Smooth muscle cell (in vitro differentiated cells): ENCODE measurements at regions not wholly inside any gene's neighbourhood (a gene's known extent, or its start where the extent isn't known, plus 50 kb on each side); places are given as distances from the start of the nearest gene placed in this dataset.

Experiments used
- DNase-seq: peaks from one replicate; lab custom pipeline; 2025; ENCODE audit not compliant: unreplicated experiment; lab: John Stamatoyannopoulos, UW
- H2AFZ ChIP-seq: fragments of 200-600 bp; sonication (generic); 2 replicates; pipeline ENCODE4 v1.6.0; 2016; ENCODE audit warnings: antibody characterized with exemption, low read depth, mild to moderate bottlenecking
- H3F3A ChIP-seq: fragments of 200-600 bp; sonication (generic); 2 replicates; pipeline ENCODE4 v1.6.0; 2017; ENCODE audit warnings: antibody characterized with exemption, low read depth
- H3K27ac ChIP-seq: fragments of 200-600 bp; sonication (generic); 2 replicates; pipeline ENCODE4 v1.5.1; 2016; ENCODE audit warnings: low read depth, mild to moderate bottlenecking
- H3K27me3 ChIP-seq: fragments of 200-600 bp; sonication (generic); 2 replicates; pipeline ENCODE4 v1.6.1; 2016; ENCODE audit warnings: low read depth, mild to moderate bottlenecking
- H3K36me3 ChIP-seq: fragments of 200-600 bp; sonication (generic); 2 replicates; pipeline ENCODE4 v1.5.1; 2016; ENCODE audit warnings: low read depth
- H3K4me1 ChIP-seq: fragments of 200-600 bp; sonication (generic); 2 replicates; pipeline ENCODE4 v1.5.1; 2016; ENCODE audit warnings: low read depth
- H3K4me2 ChIP-seq: fragments of 200-600 bp; sonication (generic); 2 replicates; pipeline ENCODE4 v1.6.0; 2016; ENCODE audit warnings: mild to moderate bottlenecking
- H3K4me3 ChIP-seq: fragments of 200-600 bp; sonication (generic); 2 replicates; pipeline ENCODE4 v1.5.1; 2016; ENCODE audit warnings: mild to moderate bottlenecking
- H3K79me2 ChIP-seq: fragments of 200-600 bp; sonication (generic); 2 replicates; pipeline ENCODE4 v1.6.0; 2016; ENCODE audit warnings: low read depth, mild to moderate bottlenecking
- H3K9ac ChIP-seq: fragments of 200-600 bp; sonication (generic); 2 replicates; pipeline ENCODE4 v1.6.0; 2016; ENCODE audit warnings: low read depth
- H3K9me3 ChIP-seq: fragments of 200-600 bp; sonication (generic); replicated peaks from 2 replicates; pipeline ENCODE4 v1.5.1; 2016; ENCODE audit warnings: low read depth
- H4K20me1 ChIP-seq: fragments of 200-600 bp; sonication (generic); 2 replicates; pipeline ENCODE4 v1.6.0; 2016; ENCODE audit warnings: low read depth
- CTCF ChIP-seq: fragments of 200-600 bp; sonication (generic); IDR thresholded peaks from 2 replicates; pipeline ENCODE4 v1.5.1; 2017; ENCODE audit warnings: borderline replicate concordance, mild to moderate bottlenecking, antibody characterized with exemption; ENCODE audit not compliant: insufficient read depth, poor library complexity, severe bottlenecking
- WGBS: methylation state at CpG from one replicate; pipeline ENCODE4 v1.1.7; 2016; ENCODE audit warnings: low lambda C conversion rate; 5-methylcytosine and 5-hydroxymethylcytosine counted together

- no peaks in the 10 kb centered on the region for H3K27me3 ChIP-seq
These were observed 372.6 kb upstream of the PRR16 start for GRCh38 chr5:120091376-120091948.

GRCh38 chr5:120092649-120093048 is 371.5 kb upstream of the PRR16 start:
- no peak overlapping the region for H3K9ac ChIP-seq
- no peak overlapping the region for H3K4me2 ChIP-seq
- no peaks in the 10 kb centered on the region for H4K20me1 ChIP-seq
- H3K9me3 ChIP-seq = no peaks in the 10 kb centered on the region
- WGBS = 90% methylated on average over 2 of the region's 2 CpGs
- H3K4me3 ChIP-seq = no peak overlapping the region
- no peak overlapping the region for H2AFZ ChIP-seq
- no peaks in the 10 kb centered on the region for H3K36me3 ChIP-seq
- H3K79me2 ChIP-seq = no peaks in the 10 kb centered on the region
- H3K27ac ChIP-seq = no peak overlapping the region
- H3F3A ChIP-seq = no peaks in the 10 kb centered on the region
- no peak for DNase-seq
- H3K4me1 ChIP-seq = no peaks in the 10 kb centered on the region
- no peaks in the 10 kb centered on the region for H3K27me3 ChIP-seq
- TF ChIP-seq CTCF = no peak

More at GRCh38 chr5:120091376-120091948, 372.6 kb upstream of the PRR16 start:
- no peak overlapping the region for H2AFZ ChIP-seq
- H3K9me3 ChIP-seq = no peaks in the 10 kb centered on the region
- no peaks in the 10 kb centered on the region for H3F3A ChIP-seq
- H3K27ac ChIP-seq = no peak overlapping the region
- no peaks in the 10 kb centered on the region for H3K79me2 ChIP-seq
- no peak overlapping the region for H3K4me3 ChIP-seq
- H3K4me2 ChIP-seq = no peak overlapping the region
- no peak overlapping the region for H3K9ac ChIP-seq
- no peaks in the 10 kb centered on the region for H3K4me1 ChIP-seq
- no peak for DNase-seq
- 80% methylated on average over 3 of the region's 3 CpGs for WGBS
- H4K20me1 ChIP-seq = no peaks in the 10 kb centered on the region
- no peaks in the 10 kb centered on the region for H3K36me3 ChIP-seq
- no peak for TF ChIP-seq CTCF

- no peak overlapping the region for H3K27ac ChIP-seq
- H3K79me2 ChIP-seq = no peaks in the 10 kb centered on the region
- WGBS = 95% methylated on average over 6 of the region's 7 CpGs
- no peak overlapping the region for H3K4me3 ChIP-seq
- H3K4me2 ChIP-seq = no peak overlapping the region
- no peaks in the 10 kb centered on the region for H3K36me3 ChIP-seq
- H3K9me3 ChIP-seq = no peaks in the 10 kb centered on the region
- H3K27me3 ChIP-seq = no peaks in the 10 kb centered on the region
- H2AFZ ChIP-seq = no peak overlapping the region
- no peaks in the 10 kb centered on the region for H3F3A ChIP-seq
- H4K20me1 ChIP-seq = no peaks in the 10 kb centered on the region
- no peak for TF ChIP-seq CTCF
- DNase-seq = no peak
- H3K4me1 ChIP-seq = no peaks in the 10 kb centered on the region
- no peak overlapping the region for H3K9ac ChIP-seq
These were observed 370.9 kb upstream of the PRR16 start for GRCh38 chr5:120093178-120093577.

GRCh38 chr5:120096413-120096812 is 367.7 kb upstream of the PRR16 start:
- Histone ChIP-seq H3K4me2 (peak overlapping the region; percentile 55), H3F3A (no peaks in the 10 kb centered on the region), H3K27me3 (no peaks in the 10 kb centered on the region), H3K4me1 (no peaks in the 10 kb centered on the region), H2AFZ (no peak overlapping the region), H3K4me3 (peak overlapping the region; percentile 7), H3K79me2 (no peaks in the 10 kb centered on the region), H3K9ac (no peak overlapping the region), H3K27ac (no peak overlapping the region), H3K36me3 (no peaks in the 10 kb centered on the region), H3K9me3 (no peaks in the 10 kb centered on the region), H4K20me1 (no peaks in the 10 kb centered on the region)
- TF ChIP-seq CTCF = no peak
- no peak for DNase-seq
- WGBS = 46% methylated on average over 3 of the region's 3 CpGs
